ENCODE measurements at regions not wholly inside any gene's neighbourhood (a gene's known extent, or its start where the extent isn't known, plus 50 kb on each side); places are given as distances from the start of the nearest gene placed in this dataset.

DNA sequence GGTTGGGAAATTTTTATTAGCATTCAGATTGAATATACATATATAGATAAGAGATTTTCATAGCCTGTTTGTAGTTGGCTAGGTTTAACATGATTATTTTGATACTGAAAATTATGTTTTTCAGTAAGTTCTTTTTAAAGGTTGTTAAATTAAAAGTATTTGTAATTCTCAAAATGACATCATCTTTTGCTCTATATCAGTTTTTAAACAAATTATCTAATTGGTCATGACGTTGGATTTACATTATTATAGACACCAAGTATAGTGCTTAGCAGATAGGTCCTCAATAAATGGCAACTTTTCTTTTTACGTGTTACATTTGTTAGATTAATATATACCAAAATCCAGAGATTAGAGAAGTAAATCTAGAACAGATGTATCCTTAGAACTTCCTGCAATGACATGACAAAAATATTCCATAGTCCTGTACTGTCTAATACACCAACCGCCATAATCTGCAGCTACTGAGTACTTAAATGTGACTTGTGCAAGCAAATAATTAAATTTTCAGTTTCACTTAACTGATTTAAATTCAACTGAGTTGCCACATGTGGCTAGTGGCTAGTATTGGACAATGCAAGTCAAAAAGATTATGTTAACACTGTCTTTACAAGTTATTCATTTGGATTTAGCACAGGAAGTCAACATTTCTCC is 1613.1 kb upstream of the TENM3 start:
- no peak overlapping the region for H3K27ac Mint-ChIP-seq (ENCODE audit: unreplicated experiment)
- no TSS peak for BruUV-seq (replicated peaks)
- H3K4me1 Mint-ChIP-seq (ENCODE audit: low read depth, unreplicated experiment): no peaks in the 10 kb centered on the region
- Histone ChIP-seq H3K4me1 (no peaks in the 10 kb centered on the region), H3K36me3 (ENCODE audit: control insufficient read depth, insufficient read depth, low read length) (no peaks in the 10 kb centered on the region), H3K27me3 (replicated peaks; ENCODE audit: control insufficient read depth, insufficient read depth, low read length) (no peaks in the 10 kb centered on the region), H3K9me3 (no peaks in the 10 kb centered on the region), H3K4me3 (ENCODE audit: low read depth, low read length) (no peak overlapping the region)
- H3K9me3 Mint-ChIP-seq (ENCODE audit: unreplicated experiment): no peaks in the 10 kb centered on the region
- no peak for TF ChIP-seq CTCF (IDR thresholded peaks at IDR 0.05; ENCODE audit: insufficient read depth in 1 of 2, low read depth in 1 of 2, low read length in 1 of 2, severe bottlenecking in 1 of 2, unreplicated experiment in 1 of 2)
- H3K36me3 Mint-ChIP-seq (ENCODE audit: insufficient read depth, unreplicated experiment): no peaks in the 10 kb centered on the region
- no peak for DNase-seq
- peaks cover 4% of the 10 kb centered on the region for H3K27me3 Mint-ChIP-seq (ENCODE audit: insufficient read depth, unreplicated experiment)
- ChIA-PET CTCF (no interaction called here), POLR2A (no interaction called here)
- H3K4me3 Mint-ChIP-seq (ENCODE audit: unreplicated experiment): no peak overlapping the region
- intact Hi-C loops (cut with micrococcal nuclease; ENCODE audit: unreplicated experiment): no loop called here

DNA sequence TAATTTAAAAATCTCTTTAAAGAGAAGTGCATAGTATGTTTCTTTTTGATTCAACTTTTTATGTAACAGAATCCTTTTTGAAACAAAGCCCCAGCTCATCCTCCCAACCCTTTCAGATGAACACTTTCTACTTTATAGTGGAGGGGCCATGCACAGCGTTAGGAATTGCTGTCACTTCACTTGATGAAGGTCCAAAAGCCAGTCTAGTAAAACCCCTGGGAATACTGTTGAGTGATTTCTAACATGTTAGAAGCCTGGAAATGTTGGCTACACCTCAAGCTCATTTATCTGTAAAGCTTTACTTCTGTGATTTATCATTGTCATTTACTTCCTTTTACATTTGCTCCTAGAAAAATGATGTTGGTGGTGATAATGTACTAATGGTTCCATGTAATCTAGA is 1608.9 kb upstream of the TENM3 start:
- ChIA-PET POLR2A (no interaction called here), CTCF (no interaction called here)
- no peaks in the 10 kb centered on the region for H3K4me1 ChIP-seq
- Mint-ChIP-seq H3K4me1 (ENCODE audit: low read depth, unreplicated experiment) (no peaks in the 10 kb centered on the region), H3K9me3 (ENCODE audit: unreplicated experiment) (no peaks in the 10 kb centered on the region), H3K27ac (ENCODE audit: unreplicated experiment) (no peak overlapping the region), H3K36me3 (ENCODE audit: insufficient read depth, unreplicated experiment) (no peaks in the 10 kb centered on the region), H3K27me3 (ENCODE audit: insufficient read depth, unreplicated experiment) (peaks cover 4% of the 10 kb centered on the region), H3K4me3 (ENCODE audit: unreplicated experiment) (no peak overlapping the region)
- H3K27me3 ChIP-seq (replicated peaks; ENCODE audit: control insufficient read depth, insufficient read depth, low read length): no peaks in the 10 kb centered on the region
- H3K9me3 ChIP-seq: no peaks in the 10 kb centered on the region
- no TSS peak for BruUV-seq (replicated peaks)
- no peak for TF ChIP-seq CTCF (IDR thresholded peaks at IDR 0.05; ENCODE audit: insufficient read depth in 1 of 2, low read depth in 1 of 2, low read length in 1 of 2, severe bottlenecking in 1 of 2, unreplicated experiment in 1 of 2)
- DNase-seq: no peak
- H3K36me3 ChIP-seq (ENCODE audit: control insufficient read depth, insufficient read depth, low read length): no peaks in the 10 kb centered on the region
- intact Hi-C loops (cut with micrococcal nuclease; ENCODE audit: unreplicated experiment): no loop called here
- H3K4me3 ChIP-seq (ENCODE audit: low read depth, low read length): no peak overlapping the region

GRCh38 chr4:180635281-180635680 is 1607.9 kb upstream of the TENM3 start:
- no peaks in the 10 kb centered on the region for H3K9me3 ChIP-seq
- CTCF ChIA-PET: no interaction called here

More at GRCh38 chr4:180635281-180635680, 1607.9 kb upstream of the TENM3 start:
- Mint-ChIP-seq H3K4me3 (ENCODE audit: unreplicated experiment) (no peak overlapping the region), H3K4me1 (ENCODE audit: low read depth, unreplicated experiment) (no peaks in the 10 kb centered on the region), H3K27me3 (ENCODE audit: insufficient read depth, unreplicated experiment) (peaks cover 8% of the 10 kb centered on the region), H3K27ac (ENCODE audit: unreplicated experiment) (no peak overlapping the region), H3K9me3 (ENCODE audit: unreplicated experiment) (no peaks in the 10 kb centered on the region), H3K36me3 (ENCODE audit: insufficient read depth, unreplicated experiment) (no peaks in the 10 kb centered on the region)
- intact Hi-C loops (cut with micrococcal nuclease; ENCODE audit: unreplicated experiment): no loop called here
- Histone ChIP-seq H3K4me1 (no peaks in the 10 kb centered on the region), H3K36me3 (ENCODE audit: control insufficient read depth, insufficient read depth, low read length) (no peaks in the 10 kb centered on the region), H3K4me3 (ENCODE audit: low read depth, low read length) (no peak overlapping the region), H3K27me3 (replicated peaks; ENCODE audit: control insufficient read depth, insufficient read depth, low read length) (no peaks in the 10 kb centered on the region)
- POLR2A ChIA-PET: no interaction called here
- DNase-seq: peak in 1 of 2 experiments; percentile 5
- TF ChIP-seq CTCF (IDR thresholded peaks at IDR 0.05; ENCODE audit: insufficient read depth in 1 of 2, low read depth in 1 of 2, low read length in 1 of 2, severe bottlenecking in 1 of 2, unreplicated experiment in 1 of 2): no peak
- no TSS peak for BruUV-seq (replicated peaks)

Data from Caco-2 (cell line).